HEK293 (cell line): ENCODE measurements at regions not wholly inside any gene's neighbourhood (a gene's known extent, or its start where the extent isn't known, plus 50 kb on each side); places are given as distances from the start of the nearest gene placed in this dataset.

Experiments used
- ZNF350 ChIP-seq: fragments of 450-650 bp; formaldehyde crosslinking; IDR thresholded peaks from 2 replicates; pipeline ENCODE4 v1.5.0; 2017; ENCODE audit warnings: missing biosample characterization, mild to moderate bottlenecking, missing genetic modification characterization
- ZNF629 ChIP-seq: fragments of 450-650 bp; formaldehyde crosslinking; IDR thresholded peaks from 2 replicates; pipeline ENCODE4 v1.5.1; 2017; ENCODE audit warnings: missing biosample characterization, missing genetic modification characterization

- TF ChIP-seq ZNF350 (tag by site-specific recombination) (no peak), ZNF629 (no peak)
These were observed 560.7 kb upstream of the NOX3 start for GRCh38 chr6:156016186-156016976.
